ENCODE measurements at regions not wholly inside any gene's neighbourhood (a gene's known extent, or its start where the extent isn't known, plus 50 kb on each side); places are given as distances from the start of the nearest gene placed in this dataset.
"Not testable (repeated sequence)": the region's sequence is repeated elsewhere in the genome, so short reads cannot be mapped to it uniquely, and the experiment has no call there.

DNA sequence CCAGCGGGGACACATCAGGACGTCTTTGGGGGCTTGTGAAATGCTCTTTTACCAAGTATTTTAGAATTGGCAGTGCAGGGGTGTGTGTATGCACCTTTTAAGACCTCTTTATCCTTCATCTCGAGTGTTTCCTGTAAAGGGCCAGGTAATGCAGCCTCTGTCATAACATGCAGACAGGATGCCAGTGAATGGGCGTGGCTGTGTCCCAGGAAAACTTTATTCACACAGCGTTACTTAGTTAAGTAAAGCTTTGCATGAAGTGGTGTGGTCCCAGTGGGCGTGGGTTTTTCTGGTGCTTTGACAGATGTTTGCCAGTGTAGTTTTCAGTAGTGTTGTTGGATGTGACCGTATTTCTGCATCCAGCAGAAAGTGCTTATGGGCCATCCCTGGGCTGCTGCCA, 70.3 kb upstream of the FAN1 start:
- TF ChIP-seq, protein P1, sequence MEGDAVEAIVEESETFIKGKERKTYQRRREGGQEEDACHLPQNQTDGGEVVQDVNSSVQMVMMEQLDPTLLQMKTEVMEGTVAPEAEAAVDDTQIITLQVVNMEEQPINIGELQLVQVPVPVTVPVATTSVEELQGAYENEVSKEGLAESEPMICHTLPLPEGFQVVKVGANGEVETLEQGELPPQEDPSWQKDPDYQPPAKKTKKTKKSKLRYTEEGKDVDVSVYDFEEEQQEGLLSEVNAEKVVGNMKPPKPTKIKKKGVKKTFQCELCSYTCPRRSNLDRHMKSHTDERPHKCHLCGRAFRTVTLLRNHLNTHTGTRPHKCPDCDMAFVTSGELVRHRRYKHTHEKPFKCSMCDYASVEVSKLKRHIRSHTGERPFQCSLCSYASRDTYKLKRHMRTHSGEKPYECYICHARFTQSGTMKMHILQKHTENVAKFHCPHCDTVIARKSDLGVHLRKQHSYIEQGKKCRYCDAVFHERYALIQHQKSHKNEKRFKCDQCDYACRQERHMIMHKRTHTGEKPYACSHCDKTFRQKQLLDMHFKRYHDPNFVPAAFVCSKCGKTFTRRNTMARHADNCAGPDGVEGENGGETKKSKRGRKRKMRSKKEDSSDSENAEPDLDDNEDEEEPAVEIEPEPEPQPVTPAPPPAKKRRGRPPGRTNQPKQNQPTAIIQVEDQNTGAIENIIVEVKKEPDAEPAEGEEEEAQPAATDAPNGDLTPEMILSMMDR (IDR thresholded peaks at IDR 0.05) = not testable (repeated sequence)
- not testable (repeated sequence) for TF ChIP-seq POLR2AphosphoS5 (IDR thresholded peaks at IDR 0.05); POLR2A (IDR thresholded peaks at IDR 0.05); EP300 (IDR thresholded peaks at IDR 0.05; ENCODE audit: low read depth)
